ENCODE measurements at regions not wholly inside any gene's neighbourhood (a gene's known extent, or its start where the extent isn't known, plus 50 kb on each side); places are given as distances from the start of the nearest gene placed in this dataset.

DNA sequence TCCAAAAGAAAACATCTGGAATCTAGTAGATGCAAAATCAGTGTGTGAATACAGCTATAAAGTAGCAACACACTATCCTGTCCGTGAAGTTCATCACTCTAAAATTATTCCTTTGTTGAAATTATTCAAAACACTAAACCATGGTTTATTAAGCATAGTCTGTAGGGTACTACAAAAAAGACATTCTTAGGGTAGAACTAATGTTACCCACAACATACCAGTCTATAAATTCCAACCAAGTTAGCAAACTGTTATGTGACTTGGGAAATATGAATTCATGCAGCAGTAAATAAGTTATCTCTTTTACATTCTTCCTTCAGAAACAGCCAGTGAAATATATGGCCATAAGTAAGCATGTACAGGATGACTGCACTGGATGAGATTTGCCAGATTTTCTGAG, 580.3 kb upstream of the ADGRB3 start:
- no peak for DNase-seq (ENCODE audit: low spot score)
- no peaks in the 10 kb centered on the region for H3K27me3 Mint-ChIP-seq (ENCODE audit: low read depth)
- H3K36me3 Mint-ChIP-seq (ENCODE audit: low read depth) = no peaks in the 10 kb centered on the region
- H3K4me1 Mint-ChIP-seq (ENCODE audit: low read depth) = no peaks in the 10 kb centered on the region
- no peak overlapping the region for H3K4me3 Mint-ChIP-seq (ENCODE audit: low read depth)
- intact Hi-C loops (cut with micrococcal nuclease) = no loop called here
- peaks cover 20% of the 10 kb centered on the region for H3K9me3 Mint-ChIP-seq
- no peak overlapping the region for H3K27ac Mint-ChIP-seq

DNA sequence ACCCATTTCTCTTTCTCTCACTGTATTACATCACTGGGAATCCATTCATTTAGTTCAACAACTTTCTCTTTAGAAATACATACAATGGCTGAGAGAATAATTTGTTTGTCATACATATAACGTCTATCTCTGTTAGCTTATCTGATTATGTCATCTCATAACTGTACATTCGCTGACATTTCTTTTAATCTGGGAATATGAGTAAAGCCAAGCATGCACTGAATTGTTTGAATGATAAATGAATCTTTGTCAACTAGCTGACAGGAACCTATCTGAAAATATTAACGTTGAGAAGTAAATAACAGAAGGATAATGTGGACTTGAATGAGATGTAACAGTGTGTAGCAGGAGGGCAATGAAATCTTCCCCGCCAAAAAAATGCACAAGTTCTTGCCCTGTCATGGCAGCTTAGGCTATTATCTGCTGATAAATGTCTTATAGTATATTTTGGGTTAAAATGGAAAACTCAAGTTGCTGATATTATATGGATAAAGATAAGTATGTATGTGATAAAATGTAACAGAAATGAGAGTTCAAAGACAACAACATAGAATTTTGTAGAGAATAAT, 581.2 kb upstream of the ADGRB3 start:
- Mint-ChIP-seq H3K9me3 (peaks cover 21% of the 10 kb centered on the region), H3K4me3 (ENCODE audit: low read depth) (no peak overlapping the region), H3K4me1 (ENCODE audit: low read depth) (no peaks in the 10 kb centered on the region), H3K36me3 (ENCODE audit: low read depth) (no peaks in the 10 kb centered on the region), H3K27ac (no peak overlapping the region), H3K27me3 (ENCODE audit: low read depth) (no peaks in the 10 kb centered on the region)
- DNase-seq (ENCODE audit: low spot score) = no peak
- intact Hi-C loops (cut with micrococcal nuclease) = no loop called here

- H3K4me1 Mint-ChIP-seq (ENCODE audit: low read depth) = no peaks in the 10 kb centered on the region
- intact Hi-C loops (cut with micrococcal nuclease) = no loop called here
- no peak for DNase-seq (ENCODE audit: low spot score)
- peaks cover 27% of the 10 kb centered on the region for H3K9me3 Mint-ChIP-seq
- no peak overlapping the region for H3K27ac Mint-ChIP-seq
- no peaks in the 10 kb centered on the region for H3K27me3 Mint-ChIP-seq (ENCODE audit: low read depth)
- no peaks in the 10 kb centered on the region for H3K36me3 Mint-ChIP-seq (ENCODE audit: low read depth)
- H3K4me3 Mint-ChIP-seq (ENCODE audit: low read depth) = no peak overlapping the region
Observed at GRCh38 chr6:68052234-68052633, 582.8 kb upstream of the ADGRB3 start.

GRCh38 chr6:68049562-68049961, 585.5 kb upstream of the ADGRB3 start:
- intact Hi-C loops (cut with micrococcal nuclease) = no loop called here
- no peak overlapping the region for H3K4me3 Mint-ChIP-seq (ENCODE audit: low read depth)
- H3K27ac Mint-ChIP-seq = no peak overlapping the region
- H3K36me3 Mint-ChIP-seq (ENCODE audit: low read depth) = no peaks in the 10 kb centered on the region
- no peaks in the 10 kb centered on the region for H3K27me3 Mint-ChIP-seq (ENCODE audit: low read depth)
- no peaks in the 10 kb centered on the region for H3K4me1 Mint-ChIP-seq (ENCODE audit: low read depth)
- peaks cover 37% of the 10 kb centered on the region for H3K9me3 Mint-ChIP-seq
- no peak for DNase-seq (ENCODE audit: low spot score)

GRCh38 chr6:68046756-68047155, 588.3 kb upstream of the ADGRB3 start:
- Mint-ChIP-seq H3K36me3 (ENCODE audit: low read depth) (no peaks in the 10 kb centered on the region), H3K27ac (no peak overlapping the region), H3K9me3 (peaks cover 28% of the 10 kb centered on the region), H3K27me3 (ENCODE audit: low read depth) (no peaks in the 10 kb centered on the region), H3K4me3 (ENCODE audit: low read depth) (no peak overlapping the region), H3K4me1 (ENCODE audit: low read depth) (no peaks in the 10 kb centered on the region)
- DNase-seq (ENCODE audit: low spot score) = no peak
- intact Hi-C loops (cut with micrococcal nuclease) = no loop called here

GRCh38 chr6:68046302-68046701, 588.8 kb upstream of the ADGRB3 start:
- Mint-ChIP-seq H3K36me3 (ENCODE audit: low read depth) (no peaks in the 10 kb centered on the region), H3K27me3 (ENCODE audit: low read depth) (no peaks in the 10 kb centered on the region), H3K4me1 (ENCODE audit: low read depth) (no peaks in the 10 kb centered on the region), H3K9me3 (peaks cover 26% of the 10 kb centered on the region), H3K27ac (no peak overlapping the region), H3K4me3 (ENCODE audit: low read depth) (no peak overlapping the region)
- intact Hi-C loops (cut with micrococcal nuclease) = no loop called here
- no peak for DNase-seq (ENCODE audit: low spot score)

- H3K4me3 Mint-ChIP-seq (ENCODE audit: low read depth) = no peak overlapping the region
- DNase-seq (ENCODE audit: low spot score) = no peak
- intact Hi-C loops (cut with micrococcal nuclease) = no loop called here
- no peak overlapping the region for H3K27ac Mint-ChIP-seq
- H3K27me3 Mint-ChIP-seq (ENCODE audit: low read depth) = no peaks in the 10 kb centered on the region
- no peaks in the 10 kb centered on the region for H3K36me3 Mint-ChIP-seq (ENCODE audit: low read depth)
- H3K4me1 Mint-ChIP-seq (ENCODE audit: low read depth) = no peaks in the 10 kb centered on the region
- H3K9me3 Mint-ChIP-seq = peaks cover 25% of the 10 kb centered on the region
Observed at GRCh38 chr6:68045193-68045592, 589.9 kb upstream of the ADGRB3 start.

DNA sequence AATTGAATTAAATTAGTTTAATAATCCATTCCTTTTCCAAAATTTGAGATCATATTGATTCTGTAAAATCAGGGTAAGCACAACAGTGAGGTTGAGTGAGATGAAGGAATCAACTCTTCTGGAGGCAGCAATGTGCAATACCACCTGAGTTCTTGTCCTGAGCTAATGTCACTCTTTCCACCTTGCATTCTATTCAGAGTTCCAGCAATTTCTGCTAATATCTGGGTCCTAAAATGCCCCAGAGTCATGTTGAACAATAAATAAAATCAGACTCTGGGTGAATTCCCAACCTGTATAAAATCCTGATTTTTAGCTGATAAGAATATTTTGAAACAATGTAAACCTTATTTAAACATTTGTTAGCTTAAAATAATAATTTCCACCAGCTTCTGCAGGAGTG, 590.8 kb upstream of the ADGRB3 start:
- H3K27me3 Mint-ChIP-seq (ENCODE audit: low read depth) = no peaks in the 10 kb centered on the region
- no peaks in the 10 kb centered on the region for H3K4me1 Mint-ChIP-seq (ENCODE audit: low read depth)

GRCh38 chr6:68043122-68043398, 592.0 kb upstream of the ADGRB3 start:
- Mint-ChIP-seq H3K9me3 (peaks cover 21% of the 10 kb centered on the region), H3K27ac (no peak overlapping the region), H3K27me3 (ENCODE audit: low read depth) (no peaks in the 10 kb centered on the region), H3K4me3 (ENCODE audit: low read depth) (no peak overlapping the region), H3K4me1 (ENCODE audit: low read depth) (no peaks in the 10 kb centered on the region), H3K36me3 (ENCODE audit: low read depth) (no peaks in the 10 kb centered on the region)
- intact Hi-C loops (cut with micrococcal nuclease) = no loop called here
- no peak for DNase-seq (ENCODE audit: low spot score)

More for the DNA sequence above, 590.8 kb upstream of the ADGRB3 start:
- H3K36me3 Mint-ChIP-seq (ENCODE audit: low read depth) = no peaks in the 10 kb centered on the region
- intact Hi-C loops (cut with micrococcal nuclease) = no loop called here
- no peak overlapping the region for H3K27ac Mint-ChIP-seq
- H3K9me3 Mint-ChIP-seq = peaks cover 25% of the 10 kb centered on the region
- DNase-seq (ENCODE audit: low spot score) = no peak
- H3K4me3 Mint-ChIP-seq (ENCODE audit: low read depth) = no peak overlapping the region

- intact Hi-C loops (cut with micrococcal nuclease) = no loop called here
- Mint-ChIP-seq H3K27ac (no peak overlapping the region), H3K4me3 (ENCODE audit: low read depth) (no peak overlapping the region), H3K4me1 (ENCODE audit: low read depth) (no peaks in the 10 kb centered on the region), H3K9me3 (peaks cover 17% of the 10 kb centered on the region), H3K36me3 (ENCODE audit: low read depth) (no peaks in the 10 kb centered on the region), H3K27me3 (ENCODE audit: low read depth) (no peaks in the 10 kb centered on the region)
- no peak for DNase-seq (ENCODE audit: low spot score)
Observed at GRCh38 chr6:68042339-68043121, 592.6 kb upstream of the ADGRB3 start.

DNA sequence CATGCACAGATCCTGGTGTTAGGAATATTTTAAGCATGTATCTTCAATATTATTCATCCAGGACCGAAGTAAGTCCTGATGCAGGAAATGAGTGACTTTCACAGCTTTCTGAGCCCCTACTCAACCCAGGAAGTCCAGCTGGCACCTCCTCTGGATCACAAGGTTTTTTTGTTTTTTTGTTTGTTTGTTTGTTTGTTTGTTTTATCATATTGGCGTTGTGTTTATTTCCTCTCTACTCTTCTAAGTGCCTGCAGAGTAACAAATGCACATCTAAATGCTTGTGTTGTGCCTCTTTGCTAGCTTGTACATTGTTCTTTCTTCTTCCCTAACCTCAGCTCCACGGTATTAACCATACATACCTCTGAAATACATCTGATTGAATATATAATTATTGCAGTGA, 594.3 kb upstream of the ADGRB3 start:
- H3K4me3 Mint-ChIP-seq (ENCODE audit: low read depth) = no peak overlapping the region
- DNase-seq (ENCODE audit: low spot score) = no peak
- intact Hi-C loops (cut with micrococcal nuclease) = no loop called here
- no peaks in the 10 kb centered on the region for H3K4me1 Mint-ChIP-seq (ENCODE audit: low read depth)
- H3K9me3 Mint-ChIP-seq = peaks cover 10% of the 10 kb centered on the region
- no peaks in the 10 kb centered on the region for H3K36me3 Mint-ChIP-seq (ENCODE audit: low read depth)
- no peak overlapping the region for H3K27ac Mint-ChIP-seq
- H3K27me3 Mint-ChIP-seq (ENCODE audit: low read depth) = no peaks in the 10 kb centered on the region

DNA sequence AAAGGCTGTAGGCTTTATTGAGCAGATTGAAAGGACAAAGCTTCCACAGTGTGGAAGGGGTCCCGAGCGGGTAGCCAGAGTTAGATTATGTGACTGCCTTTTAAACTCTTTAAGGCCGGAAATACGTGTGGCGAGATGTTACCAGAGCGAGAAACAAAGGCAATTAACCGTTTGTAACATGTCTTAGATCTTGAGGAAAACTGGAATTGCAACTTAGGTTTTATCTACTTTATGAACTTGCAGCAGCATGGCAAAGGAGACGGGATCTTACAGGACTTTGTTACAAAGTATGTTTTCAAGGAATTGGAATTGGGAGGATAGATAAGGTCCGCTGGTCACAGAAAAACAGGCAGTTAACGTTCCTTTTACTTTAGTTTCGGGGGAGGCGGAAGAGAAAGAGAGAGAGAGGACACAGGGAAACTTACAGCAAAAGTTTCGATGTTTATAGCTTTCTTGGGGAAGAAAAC, 594.7 kb upstream of the ADGRB3 start:
- H3K27me3 Mint-ChIP-seq (ENCODE audit: low read depth) = no peaks in the 10 kb centered on the region
- H3K27ac Mint-ChIP-seq = no peak overlapping the region
- no peaks in the 10 kb centered on the region for H3K4me1 Mint-ChIP-seq (ENCODE audit: low read depth)
- intact Hi-C loops (cut with micrococcal nuclease) = no loop called here
- no peaks in the 10 kb centered on the region for H3K36me3 Mint-ChIP-seq (ENCODE audit: low read depth)
- peaks cover 10% of the 10 kb centered on the region for H3K9me3 Mint-ChIP-seq
- no peak overlapping the region for H3K4me3 Mint-ChIP-seq (ENCODE audit: low read depth)
- no peak for DNase-seq (ENCODE audit: low spot score)

- Mint-ChIP-seq H3K9me3 (peaks cover 10% of the 10 kb centered on the region), H3K27ac (no peak overlapping the region), H3K4me3 (ENCODE audit: low read depth) (no peak overlapping the region), H3K4me1 (ENCODE audit: low read depth) (no peaks in the 10 kb centered on the region), H3K27me3 (ENCODE audit: low read depth) (no peaks in the 10 kb centered on the region), H3K36me3 (ENCODE audit: low read depth) (no peaks in the 10 kb centered on the region)
- DNase-seq (ENCODE audit: low spot score) = no peak
- intact Hi-C loops (cut with micrococcal nuclease) = no loop called here
Observed at GRCh38 chr6:68039641-68040311, 595.3 kb upstream of the ADGRB3 start.
